GM12892 (cell line): ENCODE measurements at regions not wholly inside any gene's neighbourhood (a gene's known extent, or its start where the extent isn't known, plus 50 kb on each side); places are given as distances from the start of the nearest gene placed in this dataset.

Source experiments
- DNase-seq: peaks from one replicate; pipeline ENCODE4 v3.0.0; 2011; ENCODE audit not compliant: insufficient read length
- FAIRE-seq: peaks from 2 replicates; lab custom pipeline; 2011; peaks lifted over from hg19 to GRCh38; lab: Jason Lieb, UNC
- POLR2A ChIP-seq: IDR thresholded peaks from 2 replicates; pipeline ENCODE4 v1.6.1; 2011; ENCODE audit warnings: low read depth, low read length, control low read depth
- POLR2AphosphoS5 ChIP-seq: IDR thresholded peaks from 2 replicates; pipeline ENCODE4 v1.6.1; 2011; ENCODE audit warnings: low read depth, low read length, control low read depth
- TAF1 ChIP-seq: IDR thresholded peaks from 2 replicates; pipeline ENCODE4 v1.6.1; 2011; ENCODE audit warnings: low read depth, mild to moderate bottlenecking, control low read depth, low read length, borderline replicate concordance

DNA sequence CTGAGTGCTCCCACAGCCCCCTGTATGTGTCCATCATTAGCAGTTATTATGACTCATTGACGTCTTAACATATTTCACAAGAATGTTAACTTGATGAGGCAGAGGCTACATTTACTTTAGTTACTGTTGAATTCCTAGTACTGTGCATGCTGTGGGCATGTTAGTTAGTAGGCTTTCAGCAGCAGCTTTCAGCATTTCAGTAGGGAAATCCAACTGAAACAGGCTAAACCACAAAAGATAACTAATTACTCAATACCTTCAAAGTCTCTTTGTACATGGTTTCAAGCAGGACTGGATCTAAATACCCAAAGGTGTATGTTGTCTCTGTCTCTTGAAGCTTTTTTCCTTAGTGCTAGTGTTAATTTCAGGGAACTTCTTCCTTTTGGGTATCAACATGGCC is 229.9 kb upstream of the SUCLG2 start:
- DNase-seq: no peak
- TF ChIP-seq TAF1: no peak
- no peak for TF ChIP-seq POLR2A
- no peak for TF ChIP-seq POLR2AphosphoS5
- FAIRE-seq: no peak

DNA sequence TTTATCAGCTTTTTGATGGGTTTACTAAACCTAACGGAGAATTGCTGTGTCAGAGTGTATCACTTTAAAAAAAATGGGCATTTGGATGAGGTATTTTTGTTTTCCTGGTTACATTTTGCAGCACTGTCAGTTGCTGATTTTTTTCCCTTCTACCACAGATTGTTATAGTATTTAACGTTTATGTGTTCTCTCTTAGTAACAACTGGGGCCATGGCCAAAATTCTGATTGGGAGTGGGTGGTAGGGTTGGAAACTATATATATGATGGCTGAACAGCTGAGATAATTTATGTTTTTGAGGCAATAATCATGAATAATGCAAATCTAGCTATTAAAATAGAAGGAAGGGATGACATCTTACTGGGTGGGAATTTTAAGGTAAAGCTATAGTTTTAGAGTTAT is 229.4 kb upstream of the SUCLG2 start:
- TF ChIP-seq POLR2AphosphoS5: no peak
- no peak for TF ChIP-seq POLR2A
- TF ChIP-seq TAF1: no peak
- no peak for DNase-seq
- FAIRE-seq: no peak

DNA sequence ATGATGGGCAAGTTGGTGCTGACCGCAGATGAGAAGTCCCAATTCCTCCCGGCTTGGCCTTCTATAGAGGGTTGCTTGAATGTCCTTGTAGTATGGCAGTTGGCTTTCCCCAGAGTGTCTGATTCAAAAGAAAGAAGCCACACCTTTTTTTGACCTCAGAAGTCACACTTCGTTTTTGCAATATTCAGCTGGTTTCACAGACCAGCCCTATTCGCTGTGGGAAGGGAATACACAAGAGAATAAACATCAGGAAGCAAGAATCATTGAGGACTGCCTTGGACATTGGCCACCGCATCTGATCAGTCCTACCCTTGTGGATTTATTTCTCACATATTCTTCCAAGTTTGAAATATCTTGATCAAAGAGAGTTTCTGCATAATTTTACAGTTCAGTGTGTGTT is 228.6 kb upstream of the SUCLG2 start:
- FAIRE-seq (no peak), DNase-seq (no peak)
- TF ChIP-seq POLR2AphosphoS5: no peak
- no peak for TF ChIP-seq POLR2A
- no peak for TF ChIP-seq TAF1

DNA sequence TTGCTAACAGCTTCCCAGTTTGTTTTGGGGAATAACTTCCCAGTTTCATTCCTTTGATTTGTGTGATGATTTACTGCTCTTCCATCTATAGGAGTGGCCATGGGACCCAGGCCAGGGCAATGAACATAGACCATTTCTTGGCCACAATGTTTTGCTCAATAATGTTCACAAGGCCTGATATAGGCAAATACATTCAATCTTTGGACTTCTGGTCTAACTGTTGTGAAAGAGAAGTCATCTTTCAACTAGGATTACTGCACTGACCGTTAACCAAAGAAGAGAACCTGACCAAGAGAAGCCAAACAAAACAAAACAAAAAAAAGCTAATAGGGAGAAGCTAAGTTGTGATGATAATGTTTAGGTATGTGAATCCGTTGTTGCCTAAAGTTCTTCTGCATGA is 221.8 kb upstream of the SUCLG2 start:
- no peak for TF ChIP-seq POLR2AphosphoS5
- TF ChIP-seq TAF1: no peak
- TF ChIP-seq POLR2A: no peak
- FAIRE-seq (no peak), DNase-seq (no peak)

DNA sequence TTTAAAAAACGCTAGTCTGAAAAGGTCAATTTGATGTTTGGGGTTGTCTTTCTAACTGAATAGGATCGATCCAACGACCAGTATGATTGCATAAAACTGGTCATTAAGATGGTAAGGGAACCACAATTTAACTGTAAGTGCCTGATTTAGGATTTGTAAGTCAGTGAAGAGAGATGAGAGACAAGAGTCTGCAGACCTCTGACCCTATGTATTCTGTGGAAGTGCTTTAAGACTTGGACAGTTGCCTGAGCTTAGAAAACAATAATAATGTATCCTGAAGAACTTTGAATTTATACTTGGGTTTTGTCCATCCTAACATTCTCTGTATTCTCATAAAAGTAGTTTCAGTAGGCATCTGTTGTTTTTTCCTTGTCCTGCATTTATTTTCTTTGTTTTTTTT is 221.4 kb upstream of the SUCLG2 start:
- DNase-seq: no peak

DNA sequence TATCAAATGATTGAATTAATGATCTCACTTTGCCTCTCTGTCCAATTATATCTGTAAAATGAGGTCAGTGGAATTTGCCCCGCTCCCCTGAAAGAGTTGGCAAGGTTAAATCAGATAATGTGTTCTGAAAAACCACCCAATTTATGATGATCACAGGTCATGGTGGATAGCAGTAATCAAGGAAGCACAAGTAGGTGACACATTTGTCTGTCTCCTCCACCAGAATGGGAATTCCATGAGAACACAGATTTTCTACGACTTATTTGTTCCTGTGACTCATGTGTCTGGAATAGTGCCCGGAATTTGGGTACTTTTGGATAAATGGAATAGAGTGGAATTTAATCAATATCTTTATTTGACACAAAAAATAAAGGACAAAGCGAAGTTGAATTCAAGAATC is 220.9 kb upstream of the SUCLG2 start:
- no peak for TF ChIP-seq POLR2A
- TF ChIP-seq TAF1: no peak
- TF ChIP-seq POLR2AphosphoS5: no peak
- DNase-seq: no peak
- no peak for FAIRE-seq

More for the DNA sequence above, 221.4 kb upstream of the SUCLG2 start:
- FAIRE-seq: no peak
- TF ChIP-seq POLR2AphosphoS5 (no peak), TAF1 (no peak), POLR2A (no peak)

DNA sequence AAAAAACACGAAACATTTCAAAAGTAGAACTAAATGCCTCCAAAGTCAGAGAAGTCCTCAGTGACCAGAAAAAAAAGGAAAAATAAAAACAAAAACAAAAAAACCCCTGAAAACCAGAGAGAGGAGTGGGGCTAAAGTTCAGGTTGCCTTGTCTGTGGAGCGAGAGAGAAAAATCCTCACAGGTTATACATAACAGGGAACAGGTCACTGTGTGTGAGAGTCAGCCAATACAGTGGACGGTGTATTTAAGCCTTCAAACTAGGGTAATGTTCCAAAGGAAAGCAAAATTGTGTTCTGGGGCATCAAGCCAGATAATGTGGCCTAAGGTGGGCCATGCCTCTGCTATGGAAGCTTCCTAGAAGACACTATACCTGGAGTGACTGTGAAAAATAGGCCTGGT is 216.1 kb upstream of the SUCLG2 start:
- TF ChIP-seq POLR2A (no peak), POLR2AphosphoS5 (no peak)
- no peak for DNase-seq
- FAIRE-seq: no peak

DNA sequence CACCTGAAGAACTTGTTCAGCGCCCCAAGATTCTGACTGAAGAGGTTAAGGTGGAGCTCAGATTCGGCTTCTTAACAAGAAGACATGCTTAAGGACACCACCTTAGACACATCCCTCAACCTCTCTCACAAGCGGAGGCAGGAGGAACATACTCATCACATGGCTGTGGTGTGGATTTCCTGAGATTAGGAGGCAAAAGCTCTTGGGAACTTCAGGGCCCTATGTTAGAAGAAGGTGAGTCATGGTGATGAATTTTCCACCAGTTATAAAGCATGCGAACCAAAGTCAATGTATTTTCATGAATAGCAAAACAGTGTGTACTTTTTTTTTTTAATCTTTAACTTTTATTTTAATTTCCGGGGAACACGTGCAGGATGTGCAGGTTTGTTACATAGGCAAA is 212.2 kb upstream of the SUCLG2 start:
- DNase-seq (no peak), FAIRE-seq (no peak)
- no peak for TF ChIP-seq POLR2AphosphoS5
- no peak for TF ChIP-seq TAF1
- no peak for TF ChIP-seq POLR2A

DNA sequence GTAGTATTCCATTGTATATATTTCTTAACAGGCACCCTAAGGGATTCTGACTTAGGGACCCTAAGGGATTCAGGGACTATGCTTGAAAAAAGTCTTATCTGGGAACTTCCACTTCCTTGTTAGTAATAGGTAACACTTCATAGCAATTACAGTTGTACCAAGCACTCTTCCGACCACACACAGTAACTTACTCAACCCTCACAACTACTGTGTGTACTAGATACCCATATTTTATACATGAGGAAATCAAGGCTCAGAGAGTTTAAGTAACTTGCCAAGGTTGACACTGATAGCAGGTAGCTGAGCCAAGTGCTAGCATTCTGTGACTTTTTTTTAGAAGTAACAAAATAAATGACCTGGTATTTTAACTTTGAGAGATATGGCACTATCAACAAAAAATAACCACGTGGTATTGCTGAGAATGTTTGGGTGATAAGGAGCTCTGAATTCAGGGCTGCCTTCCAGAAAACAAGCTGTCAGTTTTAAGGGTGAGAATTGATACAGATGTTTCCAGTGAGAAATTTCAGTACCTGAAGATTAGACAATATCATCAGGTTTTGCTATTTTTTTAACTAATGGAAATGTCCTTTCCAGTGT is 210.3 kb upstream of the SUCLG2 start:
- no peak for FAIRE-seq
- DNase-seq: no peak
- no peak for TF ChIP-seq TAF1
- no peak for TF ChIP-seq POLR2AphosphoS5
- TF ChIP-seq POLR2A: no peak

DNA sequence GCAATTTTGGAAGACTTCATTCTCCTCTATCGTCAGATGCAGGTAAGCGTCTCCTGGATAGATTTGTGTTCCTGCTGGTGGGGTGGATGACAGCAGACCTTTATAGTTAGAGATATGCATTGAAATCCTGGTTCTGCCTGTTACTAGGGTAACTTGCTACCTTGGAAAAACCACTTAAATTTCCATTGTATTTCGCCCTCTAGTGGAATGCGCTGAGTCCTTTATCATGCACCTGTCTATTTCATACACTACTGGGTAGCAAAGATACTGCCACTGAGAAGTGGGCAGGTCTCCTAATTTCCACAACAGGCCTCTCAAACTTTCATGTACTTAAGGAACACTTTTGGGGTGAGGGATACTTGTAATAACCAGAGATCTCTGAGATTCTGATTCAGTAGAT is 209.5 kb upstream of the SUCLG2 start:
- TF ChIP-seq TAF1 (no peak), POLR2AphosphoS5 (no peak), POLR2A (no peak)
- no peak for DNase-seq
- no peak for FAIRE-seq

DNA sequence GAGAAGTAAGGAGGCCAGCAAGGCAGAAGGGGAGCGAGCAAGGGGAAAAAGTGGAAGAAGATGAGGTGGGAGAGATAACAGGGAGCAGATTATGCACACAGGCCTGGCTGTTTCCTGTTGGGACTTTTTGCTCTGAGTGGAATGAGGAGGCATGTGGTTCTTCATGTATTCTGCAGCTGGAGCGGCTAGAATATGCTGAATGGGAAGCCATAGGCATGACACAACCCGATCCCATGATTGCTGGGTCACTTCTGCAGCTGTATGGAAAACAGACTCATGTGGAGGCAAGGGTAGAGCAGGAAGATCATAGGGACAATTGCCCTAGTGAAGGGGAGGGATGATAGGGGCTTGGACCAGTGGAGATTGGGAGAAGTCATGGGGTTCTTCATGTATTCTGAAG is 206.0 kb upstream of the SUCLG2 start:
- DNase-seq (no peak), FAIRE-seq (no peak)
- TF ChIP-seq POLR2AphosphoS5: no peak
- no peak for TF ChIP-seq TAF1
- no peak for TF ChIP-seq POLR2A

DNA sequence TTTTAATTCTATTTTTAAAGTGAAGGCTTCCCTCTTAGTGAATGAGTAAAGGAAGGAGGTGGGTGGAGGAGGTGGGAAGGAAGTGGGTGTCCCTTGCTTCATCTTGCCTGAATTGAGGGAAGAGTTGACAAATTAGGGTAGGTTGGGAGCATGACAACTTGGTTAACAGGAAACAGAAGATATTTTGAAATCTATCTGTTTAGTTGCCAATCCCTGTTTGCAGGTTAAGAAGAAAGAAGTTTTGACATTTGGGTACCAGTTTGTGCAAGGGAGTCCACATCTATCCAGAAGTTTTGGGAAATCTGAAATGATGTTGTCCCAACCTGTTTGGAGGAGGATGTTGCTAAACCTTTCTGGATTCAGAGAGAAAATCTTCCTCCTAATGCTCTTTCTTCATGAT is 204.1 kb upstream of the SUCLG2 start:
- DNase-seq: no peak
- FAIRE-seq: no peak
- no peak for TF ChIP-seq POLR2AphosphoS5
- no peak for TF ChIP-seq TAF1
- no peak for TF ChIP-seq POLR2A

DNA sequence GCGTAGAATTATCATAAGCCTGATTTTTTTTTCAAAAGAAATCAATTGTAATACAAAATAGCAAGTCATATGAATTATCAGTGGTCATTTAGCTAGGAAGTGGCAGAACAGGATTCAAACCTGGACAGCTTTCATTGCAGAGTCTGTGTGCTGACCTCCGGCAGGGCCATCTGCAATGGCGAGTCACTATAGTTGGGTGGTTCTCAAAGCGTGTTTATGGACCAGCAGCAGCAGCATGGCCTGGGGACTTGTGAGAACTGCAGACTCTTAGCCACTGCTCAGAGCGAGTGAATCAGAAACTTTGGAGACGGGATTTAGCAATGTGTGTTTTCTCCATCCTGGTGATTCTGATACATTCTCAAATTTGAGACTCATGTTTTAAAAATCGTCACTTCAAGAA is 202.3 kb upstream of the SUCLG2 start:
- FAIRE-seq: no peak
- TF ChIP-seq TAF1 (no peak), POLR2A (no peak), POLR2AphosphoS5 (no peak)
- DNase-seq: no peak

DNA sequence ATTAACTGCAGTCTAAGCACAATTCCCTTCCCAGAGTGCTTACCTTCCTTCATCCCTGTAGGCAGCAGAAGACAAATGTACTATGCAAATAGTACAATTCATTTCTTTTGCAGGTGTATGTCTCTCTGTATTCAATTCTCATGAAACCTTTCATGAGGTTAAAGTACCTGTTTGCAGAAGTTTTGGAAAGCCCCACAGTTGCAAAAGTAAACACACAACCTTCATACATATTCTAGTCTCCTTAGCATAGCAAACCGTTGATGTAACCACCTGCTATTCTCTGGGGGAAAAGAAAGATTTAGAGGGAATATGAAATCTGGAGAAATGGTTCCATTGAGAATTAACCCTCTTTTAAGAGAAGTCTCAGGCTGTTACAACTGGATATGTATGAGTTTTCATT is 200.3 kb upstream of the SUCLG2 start:
- TF ChIP-seq TAF1 (no peak), POLR2A (no peak), POLR2AphosphoS5 (no peak)
- DNase-seq: no peak
- FAIRE-seq: no peak
